D721Med (cell line): ENCODE measurements at regions not wholly inside any gene's neighbourhood (a gene's known extent, or its start where the extent isn't known, plus 50 kb on each side); places are given as distances from the start of the nearest gene placed in this dataset.

Experiments used
- DNase-seq: peaks from one replicate; pipeline ENCODE4 v3.0.0; 2011; ENCODE audit warnings: low spot score; ENCODE audit not compliant: insufficient read length
- FAIRE-seq: peaks from 2 replicates; lab custom pipeline; 2011; peaks lifted over from hg19 to GRCh38; lab: Jason Lieb, UNC
- TF ChIP-seq, protein P1 (sequence below): IDR thresholded peaks from 2 replicates; pipeline ENCODE4 v1.5.1; 2012; ENCODE audit warnings: mild to moderate bottlenecking, control low read depth; ENCODE audit not compliant: insufficient read depth; ENCODE audit errors: missing control alignments

DNA sequence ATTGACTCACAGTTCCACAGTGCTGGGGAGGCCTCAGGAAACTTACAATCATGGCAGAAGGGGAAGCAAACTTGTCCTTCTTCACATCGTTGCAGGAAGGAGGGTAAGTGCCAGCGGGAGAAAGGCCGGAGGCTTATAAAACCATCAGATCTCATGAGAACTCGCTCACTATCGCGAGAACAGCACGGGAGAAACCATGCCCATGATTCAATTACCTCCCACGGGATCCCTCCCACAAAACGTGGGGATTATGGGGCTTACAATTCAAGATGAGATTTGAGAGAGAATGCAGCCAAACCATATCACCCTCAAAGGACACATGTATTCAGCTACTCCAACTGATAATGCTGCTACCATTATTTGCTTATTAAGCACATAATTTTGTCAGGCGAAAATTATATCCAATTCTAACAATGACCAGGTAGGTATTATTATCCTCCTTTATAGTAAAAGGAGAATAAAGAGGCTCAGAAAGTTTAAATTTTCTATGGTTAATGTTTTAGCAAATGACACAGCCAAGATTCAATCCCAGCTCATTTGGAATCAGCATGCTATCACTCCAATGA, 327.2 kb upstream of the CDIN1 start:
- TF ChIP-seq, protein P1, sequence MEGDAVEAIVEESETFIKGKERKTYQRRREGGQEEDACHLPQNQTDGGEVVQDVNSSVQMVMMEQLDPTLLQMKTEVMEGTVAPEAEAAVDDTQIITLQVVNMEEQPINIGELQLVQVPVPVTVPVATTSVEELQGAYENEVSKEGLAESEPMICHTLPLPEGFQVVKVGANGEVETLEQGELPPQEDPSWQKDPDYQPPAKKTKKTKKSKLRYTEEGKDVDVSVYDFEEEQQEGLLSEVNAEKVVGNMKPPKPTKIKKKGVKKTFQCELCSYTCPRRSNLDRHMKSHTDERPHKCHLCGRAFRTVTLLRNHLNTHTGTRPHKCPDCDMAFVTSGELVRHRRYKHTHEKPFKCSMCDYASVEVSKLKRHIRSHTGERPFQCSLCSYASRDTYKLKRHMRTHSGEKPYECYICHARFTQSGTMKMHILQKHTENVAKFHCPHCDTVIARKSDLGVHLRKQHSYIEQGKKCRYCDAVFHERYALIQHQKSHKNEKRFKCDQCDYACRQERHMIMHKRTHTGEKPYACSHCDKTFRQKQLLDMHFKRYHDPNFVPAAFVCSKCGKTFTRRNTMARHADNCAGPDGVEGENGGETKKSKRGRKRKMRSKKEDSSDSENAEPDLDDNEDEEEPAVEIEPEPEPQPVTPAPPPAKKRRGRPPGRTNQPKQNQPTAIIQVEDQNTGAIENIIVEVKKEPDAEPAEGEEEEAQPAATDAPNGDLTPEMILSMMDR, result no peak
- DNase-seq (no peak), FAIRE-seq (no peak)

DNA sequence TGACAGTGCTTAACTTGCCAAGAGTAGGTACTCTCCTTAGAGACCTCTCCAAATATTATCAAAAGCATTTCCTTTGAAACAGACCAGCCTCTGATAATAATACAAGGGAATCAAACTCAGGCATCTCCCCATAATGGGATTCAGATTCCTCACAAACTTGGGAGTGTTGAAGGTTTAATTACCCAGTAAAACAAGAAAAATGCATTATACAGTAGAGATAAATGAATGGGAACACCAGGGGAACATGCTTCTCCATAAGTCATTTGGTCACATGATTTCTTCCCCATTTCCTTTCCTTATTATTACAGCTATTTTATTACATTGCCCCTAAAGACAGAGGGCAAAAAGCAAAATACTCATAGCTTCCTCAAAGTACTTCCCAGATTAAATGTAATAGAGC, 325.0 kb upstream of the CDIN1 start:
- DNase-seq, result no peak
- TF ChIP-seq, protein P1, result no peak

DNA sequence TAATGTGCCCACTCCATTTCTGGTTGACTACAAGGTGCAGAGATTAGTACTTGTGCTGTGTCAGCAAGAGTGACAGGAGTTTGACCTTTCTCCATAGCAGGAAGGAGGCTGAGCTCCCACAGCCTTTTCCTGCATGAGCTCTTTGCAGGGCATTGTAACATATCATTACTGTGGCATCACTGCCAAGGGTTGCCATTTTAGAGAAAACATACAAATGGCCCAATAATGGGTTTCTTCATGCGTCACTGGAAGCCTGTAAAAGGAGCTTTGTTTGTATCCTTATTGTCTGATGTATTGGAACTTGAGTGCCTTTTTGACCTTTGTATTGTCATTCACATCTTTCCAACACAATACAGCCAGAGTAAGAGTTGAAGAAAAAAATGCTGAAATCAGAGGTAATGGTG, 323.0 kb upstream of the CDIN1 start:
- FAIRE-seq (no peak), DNase-seq (no peak)
- TF ChIP-seq, protein P1, result no peak

More for the DNA sequence above, 325.0 kb upstream of the CDIN1 start:
- no peak for FAIRE-seq

DNA sequence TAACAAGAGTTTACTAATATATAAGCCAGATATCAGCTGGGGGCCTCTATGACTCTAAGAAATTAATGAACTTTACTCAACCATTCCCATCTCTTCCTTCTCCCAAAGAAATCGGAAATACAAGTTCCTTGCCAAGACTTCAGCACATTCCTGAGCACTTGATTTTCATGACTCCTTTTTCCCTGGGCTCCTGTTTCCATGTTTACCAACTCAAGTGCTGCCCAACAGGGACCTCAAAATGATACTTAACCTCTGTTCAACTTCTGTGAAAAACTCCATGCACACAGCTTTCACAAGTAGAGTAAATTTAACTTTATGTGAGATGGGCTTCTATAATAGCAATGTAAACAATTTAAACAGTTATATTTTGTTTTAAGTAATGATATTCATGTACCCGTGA, 315.8 kb upstream of the CDIN1 start:
- DNase-seq (no peak), FAIRE-seq (no peak)
- TF ChIP-seq, protein P1, result no peak

DNA sequence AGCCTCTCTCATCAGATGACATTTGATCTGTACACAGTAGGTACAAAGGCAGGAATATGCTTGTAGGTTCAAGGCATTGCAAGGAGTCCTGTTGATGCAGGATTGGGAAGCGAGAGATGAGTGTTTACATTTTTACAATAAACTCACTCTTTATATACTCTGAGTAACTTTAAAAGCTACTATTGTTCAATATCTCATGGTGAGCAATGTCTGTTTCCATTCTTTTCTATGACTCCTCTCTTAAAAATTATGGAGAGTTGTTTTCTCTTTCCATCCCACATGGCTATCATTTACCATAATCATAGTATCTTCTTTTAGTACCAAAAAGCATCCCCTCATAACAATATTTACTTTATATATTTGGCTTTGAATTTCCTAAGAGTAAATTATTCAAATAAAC, 314.0 kb upstream of the CDIN1 start:
- DNase-seq (no peak), FAIRE-seq (no peak)

DNA sequence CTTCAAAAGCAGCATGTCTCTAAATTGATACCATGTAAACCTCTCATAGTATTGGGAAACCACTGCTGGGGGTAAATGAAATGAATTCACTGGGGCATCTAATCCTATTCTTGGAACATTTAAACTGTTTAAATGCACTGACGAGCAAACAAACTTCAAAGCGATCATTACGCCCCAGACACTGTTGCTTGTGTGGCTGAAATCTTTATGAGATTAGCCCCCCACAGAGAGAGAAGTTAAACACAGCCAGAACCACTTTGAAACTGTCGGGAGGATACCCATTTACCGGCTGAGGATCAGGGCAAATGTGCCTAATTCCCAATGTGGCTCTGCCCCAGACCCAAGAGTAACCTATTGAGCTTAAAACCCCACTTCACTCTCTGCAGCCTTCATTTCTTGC, 308.4 kb upstream of the CDIN1 start:
- FAIRE-seq, result no peak
- DNase-seq, result no peak
- TF ChIP-seq, protein P1, result no peak

More for the DNA sequence above, 314.0 kb upstream of the CDIN1 start:
- TF ChIP-seq, protein P1, result no peak

DNA sequence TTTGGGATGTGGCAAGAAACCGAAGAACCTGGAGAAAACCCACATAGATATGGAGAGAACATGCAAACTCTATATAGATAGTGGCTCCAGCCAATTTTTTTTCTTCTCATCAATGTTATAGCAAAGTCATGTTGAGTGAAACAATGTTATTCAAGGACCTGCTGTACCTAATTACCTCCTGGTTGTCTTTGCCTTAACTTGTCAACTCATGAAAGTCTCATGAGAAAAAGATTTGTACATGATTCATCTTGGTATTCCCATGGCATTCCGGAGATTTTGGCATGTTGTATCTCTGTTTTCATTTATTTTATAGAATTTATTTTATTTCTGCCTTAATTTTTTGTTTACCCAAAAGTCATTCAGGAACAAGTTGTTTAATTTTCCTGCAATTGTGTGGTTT, 303.8 kb upstream of the CDIN1 start:
- DNase-seq, result no peak
- TF ChIP-seq, protein P1, result no peak
- no peak for FAIRE-seq
